ENCODE measurements at regions not wholly inside any gene's neighbourhood (a gene's known extent, or its start where the extent isn't known, plus 50 kb on each side); places are given as distances from the start of the nearest gene placed in this dataset.

DNA sequence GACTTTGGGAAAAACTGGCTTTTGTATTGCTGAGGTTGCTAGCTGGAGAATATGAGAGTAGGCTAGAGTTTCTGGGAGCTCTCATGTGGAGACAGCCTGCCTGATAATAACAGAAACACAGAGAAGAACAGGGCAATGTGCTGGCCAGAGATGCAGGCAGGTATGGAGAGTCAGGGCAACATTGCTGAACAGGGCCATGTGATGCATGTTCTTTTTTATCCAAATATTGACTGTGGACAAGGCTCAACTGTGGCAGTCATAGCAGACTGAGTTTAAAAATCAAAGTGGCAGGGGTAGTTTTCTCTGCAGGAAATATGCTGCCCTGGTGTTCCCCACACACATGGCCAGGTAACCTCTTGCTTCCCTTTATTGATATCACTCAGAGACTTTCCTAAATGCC, 381.1 kb downstream of the RASEF start:
- Histone ChIP-seq H3K36me3 (ENCODE audit: control insufficient read depth in 2 of 2, insufficient read depth in 1 of 2, low read length in 2 of 2) (no peaks in the 10 kb centered on the region), H3K27ac (ENCODE audit: extremely low read depth, low read depth, low read length) (no peak overlapping the region), H3K4me3 (ENCODE audit: low read depth, low read length) (no peak overlapping the region), H3K4me1 (ENCODE audit: control insufficient read depth, insufficient read depth, low read length) (no peaks in the 10 kb centered on the region), H3K9me3 (ENCODE audit: control insufficient read depth, insufficient read depth, low read depth, low read length) (no peaks in the 10 kb centered on the region)
- ChIA-PET POLR2A (no interaction called here), CTCF (interaction anchor here (1.2 kb wide), 1 partner anchor 8 kb away, joined by 3 read pairs; no protein-coding TSS in a partner anchor)
- TF ChIP-seq, protein P1, sequence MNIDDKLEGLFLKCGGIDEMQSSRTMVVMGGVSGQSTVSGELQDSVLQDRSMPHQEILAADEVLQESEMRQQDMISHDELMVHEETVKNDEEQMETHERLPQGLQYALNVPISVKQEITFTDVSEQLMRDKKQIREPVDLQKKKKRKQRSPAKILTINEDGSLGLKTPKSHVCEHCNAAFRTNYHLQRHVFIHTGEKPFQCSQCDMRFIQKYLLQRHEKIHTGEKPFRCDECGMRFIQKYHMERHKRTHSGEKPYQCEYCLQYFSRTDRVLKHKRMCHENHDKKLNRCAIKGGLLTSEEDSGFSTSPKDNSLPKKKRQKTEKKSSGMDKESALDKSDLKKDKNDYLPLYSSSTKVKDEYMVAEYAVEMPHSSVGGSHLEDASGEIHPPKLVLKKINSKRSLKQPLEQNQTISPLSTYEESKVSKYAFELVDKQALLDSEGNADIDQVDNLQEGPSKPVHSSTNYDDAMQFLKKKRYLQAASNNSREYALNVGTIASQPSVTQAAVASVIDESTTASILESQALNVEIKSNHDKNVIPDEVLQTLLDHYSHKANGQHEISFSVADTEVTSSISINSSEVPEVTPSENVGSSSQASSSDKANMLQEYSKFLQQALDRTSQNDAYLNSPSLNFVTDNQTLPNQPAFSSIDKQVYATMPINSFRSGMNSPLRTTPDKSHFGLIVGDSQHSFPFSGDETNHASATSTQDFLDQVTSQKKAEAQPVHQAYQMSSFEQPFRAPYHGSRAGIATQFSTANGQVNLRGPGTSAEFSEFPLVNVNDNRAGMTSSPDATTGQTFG (tag by site-specific recombination; IDR thresholded peaks at IDR 0.05; ENCODE audit: borderline replicate concordance) = no peak
- TF ChIP-seq ZNF324 (tag by site-specific recombination; IDR thresholded peaks at IDR 0.05) (no peak), ZBTB20 (tag by site-specific recombination; IDR thresholded peaks at IDR 0.05) (no peak), ZNF549 (tag by site-specific recombination; IDR thresholded peaks at IDR 0.05) (no peak), ZNF335 (tag by site-specific recombination; conservative IDR thresholded peaks at IDR 0.05) (no peak), SCRT2 (tag by site-specific recombination; IDR thresholded peaks at IDR 0.05) (no peak), ZFP69B (tag by site-specific recombination; IDR thresholded peaks at IDR 0.05) (no peak), BCL11A (tag by site-specific recombination; IDR thresholded peaks at IDR 0.05; ENCODE audit: low read depth) (no peak), ZNF610 (tag by site-specific recombination; IDR thresholded peaks at IDR 0.05; ENCODE audit: borderline replicate concordance) (no peak), ZNF76 (tag by site-specific recombination; IDR thresholded peaks at IDR 0.05; ENCODE audit: borderline replicate concordance, low read depth) (no peak), ZNF416 (tag by site-specific recombination; IDR thresholded peaks at IDR 0.05) (no peak), ZNF560 (tag by site-specific recombination; IDR thresholded peaks at IDR 0.05; ENCODE audit: borderline replicate concordance) (no peak)
- TF ChIP-seq, protein P2, sequence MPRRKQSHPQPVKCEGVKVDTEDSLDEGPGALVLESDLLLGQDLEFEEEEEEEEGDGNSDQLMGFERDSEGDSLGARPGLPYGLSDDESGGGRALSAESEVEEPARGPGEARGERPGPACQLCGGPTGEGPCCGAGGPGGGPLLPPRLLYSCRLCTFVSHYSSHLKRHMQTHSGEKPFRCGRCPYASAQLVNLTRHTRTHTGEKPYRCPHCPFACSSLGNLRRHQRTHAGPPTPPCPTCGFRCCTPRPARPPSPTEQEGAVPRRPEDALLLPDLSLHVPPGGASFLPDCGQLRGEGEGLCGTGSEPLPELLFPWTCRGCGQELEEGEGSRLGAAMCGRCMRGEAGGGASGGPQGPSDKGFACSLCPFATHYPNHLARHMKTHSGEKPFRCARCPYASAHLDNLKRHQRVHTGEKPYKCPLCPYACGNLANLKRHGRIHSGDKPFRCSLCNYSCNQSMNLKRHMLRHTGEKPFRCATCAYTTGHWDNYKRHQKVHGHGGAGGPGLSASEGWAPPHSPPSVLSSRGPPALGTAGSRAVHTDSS (tag by site-specific recombination; IDR thresholded peaks at IDR 0.05) = no peak

DNA sequence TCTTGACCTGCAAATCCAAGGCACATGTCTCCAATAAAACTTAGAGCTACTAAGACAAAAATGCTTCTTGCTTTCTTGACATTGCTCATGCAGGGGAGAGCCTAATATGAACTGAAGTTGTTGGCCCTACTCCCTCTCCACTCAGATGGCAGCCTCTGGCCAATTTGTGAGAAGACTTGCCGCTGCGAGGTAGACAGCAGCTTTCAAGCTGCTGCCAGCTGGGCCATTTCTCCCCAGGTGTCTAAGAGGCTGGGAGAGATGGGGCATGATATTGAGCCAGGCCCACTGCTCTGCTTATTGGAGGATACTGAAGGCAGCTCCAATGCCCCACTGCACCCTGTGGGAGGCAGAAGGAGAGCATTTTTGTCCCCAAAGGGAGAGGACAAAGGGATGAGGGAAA, 380.5 kb downstream of the RASEF start:
- no peak for TF ChIP-seq ZNF623 (tag by site-specific recombination; IDR thresholded peaks at IDR 0.05)
- no peak for TF ChIP-seq ZNF302 (tag by site-specific recombination; IDR thresholded peaks at IDR 0.05; ENCODE audit: low read depth)
- TF ChIP-seq ZNF202 (tag by site-specific recombination; IDR thresholded peaks at IDR 0.05; ENCODE audit: borderline replicate concordance) = no peak
- TF ChIP-seq, protein P3, sequence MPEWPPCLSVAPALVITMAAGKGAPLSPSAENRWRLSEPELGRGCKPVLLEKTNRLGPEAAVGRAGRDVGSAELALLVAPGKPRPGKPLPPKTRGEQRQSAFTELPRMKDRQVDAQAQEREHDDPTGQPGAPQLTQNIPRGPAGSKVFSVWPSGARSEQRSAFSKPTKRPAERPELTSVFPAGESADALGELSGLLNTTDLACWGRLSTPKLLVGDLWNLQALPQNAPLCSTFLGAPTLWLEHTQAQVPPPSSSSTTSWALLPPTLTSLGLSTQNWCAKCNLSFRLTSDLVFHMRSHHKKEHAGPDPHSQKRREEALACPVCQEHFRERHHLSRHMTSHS (tag by site-specific recombination; IDR thresholded peaks at IDR 0.05) = no peak
- no peak for TF ChIP-seq ZNF76 (tag by site-specific recombination; IDR thresholded peaks at IDR 0.05; ENCODE audit: borderline replicate concordance, low read depth)
- TF ChIP-seq, protein P4, sequence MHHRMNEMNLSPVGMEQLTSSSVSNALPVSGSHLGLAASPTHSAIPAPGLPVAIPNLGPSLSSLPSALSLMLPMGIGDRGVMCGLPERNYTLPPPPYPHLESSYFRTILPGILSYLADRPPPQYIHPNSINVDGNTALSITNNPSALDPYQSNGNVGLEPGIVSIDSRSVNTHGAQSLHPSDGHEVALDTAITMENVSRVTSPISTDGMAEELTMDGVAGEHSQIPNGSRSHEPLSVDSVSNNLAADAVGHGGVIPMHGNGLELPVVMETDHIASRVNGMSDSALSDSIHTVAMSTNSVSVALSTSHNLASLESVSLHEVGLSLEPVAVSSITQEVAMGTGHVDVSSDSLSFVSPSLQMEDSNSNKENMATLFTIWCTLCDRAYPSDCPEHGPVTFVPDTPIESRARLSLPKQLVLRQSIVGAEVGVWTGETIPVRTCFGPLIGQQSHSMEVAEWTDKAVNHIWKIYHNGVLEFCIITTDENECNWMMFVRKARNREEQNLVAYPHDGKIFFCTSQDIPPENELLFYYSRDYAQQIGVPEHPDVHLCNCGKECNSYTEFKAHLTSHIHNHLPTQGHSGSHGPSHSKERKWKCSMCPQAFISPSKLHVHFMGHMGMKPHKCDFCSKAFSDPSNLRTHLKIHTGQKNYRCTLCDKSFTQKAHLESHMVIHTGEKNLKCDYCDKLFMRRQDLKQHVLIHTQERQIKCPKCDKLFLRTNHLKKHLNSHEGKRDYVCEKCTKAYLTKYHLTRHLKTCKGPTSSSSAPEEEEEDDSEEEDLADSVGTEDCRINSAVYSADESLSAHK (tag by site-specific recombination; IDR thresholded peaks at IDR 0.05) = no peak
- no peak for TF ChIP-seq ZFP37 (tag by site-specific recombination; IDR thresholded peaks at IDR 0.05)
- no peak for TF ChIP-seq ZNF558 (tag by site-specific recombination; IDR thresholded peaks at IDR 0.05)
- TF ChIP-seq ZNF404 (tag by site-specific recombination; IDR thresholded peaks at IDR 0.05) = no peak
- no peak for TF ChIP-seq ZNF514 (tag by site-specific recombination; IDR thresholded peaks at IDR 0.05)
- TF ChIP-seq ZBTB1 (tag by site-specific recombination; IDR thresholded peaks at IDR 0.05) = no peak
- TF ChIP-seq ZIC2 (tag by site-specific recombination; IDR thresholded peaks at IDR 0.05) = no peak
- no peak for TF ChIP-seq ZNF48 (tag by site-specific recombination; IDR thresholded peaks at IDR 0.05)
- Histone ChIP-seq H3K9me3 (ENCODE audit: control insufficient read depth, insufficient read depth, low read depth, low read length) (no peaks in the 10 kb centered on the region), H3K4me1 (ENCODE audit: control insufficient read depth, insufficient read depth, low read length) (no peaks in the 10 kb centered on the region), H3K36me3 (ENCODE audit: control insufficient read depth in 2 of 2, insufficient read depth in 1 of 2, low read length in 2 of 2) (no peaks in the 10 kb centered on the region), H3K27ac (ENCODE audit: extremely low read depth, low read depth, low read length) (no peak overlapping the region), H3K4me3 (ENCODE audit: low read depth, low read length) (no peak overlapping the region)
- ChIA-PET CTCF (interaction anchor here (1.2 kb wide), 1 partner anchor 9 kb away, joined by 3 read pairs; no protein-coding TSS in a partner anchor), POLR2A (no interaction called here)
